Germinal center (tissue), 1 donor: ENCODE measurements at regions not wholly inside any gene's neighbourhood (a gene's known extent, or its start where the extent isn't known, plus 50 kb on each side); places are given as distances from the start of the nearest gene placed in this dataset.

ENCODE experiments used
- DNase-seq: peaks from one replicate; pipeline ENCODE4 v3.0.0; 2012; ENCODE audit warnings: mixed read lengths, low spot score

GRCh38 chr15:39086641-39087040, 494.2 kb upstream of the THBS1 start:
- DNase-seq, result no peak

GRCh38 chr15:39088156-39088555, 492.7 kb upstream of the THBS1 start:
- DNase-seq, result no peak

- no peak for DNase-seq
Observed at GRCh38 chr15:39092354-39092753, 488.5 kb upstream of the THBS1 start.

GRCh38 chr15:39092761-39093160, 488.1 kb upstream of the THBS1 start:
- no peak for DNase-seq

GRCh38 chr15:39094116-39094515, 486.8 kb upstream of the THBS1 start:
- no peak for DNase-seq

GRCh38 chr15:39095218-39095879, 485.5 kb upstream of the THBS1 start:
- DNase-seq, result no peak

- no peak for DNase-seq
Observed at GRCh38 chr15:39096608-39097205, 484.2 kb upstream of the THBS1 start.

- DNase-seq, result no peak
Observed at GRCh38 chr15:39099524-39099923, 481.4 kb upstream of the THBS1 start.

GRCh38 chr15:39100106-39100660, 480.7 kb upstream of the THBS1 start:
- DNase-seq, result no peak

GRCh38 chr15:39102431-39102830, 478.4 kb upstream of the THBS1 start:
- DNase-seq, result no peak

GRCh38 chr15:39106950-39107349, 473.9 kb upstream of the THBS1 start:
- DNase-seq, result no peak

- no peak for DNase-seq
Observed at GRCh38 chr15:39108021-39108420, 472.9 kb upstream of the THBS1 start.

- DNase-seq, result no peak
Observed at GRCh38 chr15:39110336-39110735, 470.5 kb upstream of the THBS1 start.

GRCh38 chr15:39110746-39111145, 470.1 kb upstream of the THBS1 start:
- no peak for DNase-seq

GRCh38 chr15:39113741-39114140, 467.1 kb upstream of the THBS1 start:
- no peak for DNase-seq

GRCh38 chr15:39114690-39115378, 466.0 kb upstream of the THBS1 start:
- DNase-seq, result no peak

GRCh38 chr15:39115379-39116057, 465.4 kb upstream of the THBS1 start:
- no peak for DNase-seq

- DNase-seq, result no peak
Observed at GRCh38 chr15:39118510-39118909, 462.4 kb upstream of the THBS1 start.

- DNase-seq, result no peak
Observed at GRCh38 chr15:39124155-39124552, 456.7 kb upstream of the THBS1 start.

- no peak for DNase-seq
Observed at GRCh38 chr15:39124553-39125171, 456.2 kb upstream of the THBS1 start.

- no peak for DNase-seq
Observed at GRCh38 chr15:39125226-39125625, 455.7 kb upstream of the THBS1 start.

- peak; percentile 32 for DNase-seq
Observed at GRCh38 chr15:39125904-39126303, 455.0 kb upstream of the THBS1 start.
